Fibroblast of lung (primary cell): ENCODE measurements at regions not wholly inside any gene's neighbourhood (a gene's known extent, or its start where the extent isn't known, plus 50 kb on each side); places are given as distances from the start of the nearest gene placed in this dataset.

Experiments used
- DNase-seq, 2 donors: peaks; one replicate each; pipeline versions ENCODE4 v3.0.0 to v3.0.0-alpha.2; 2010; ENCODE audit warnings: low read depth in 2 of 2
- H2AFZ ChIP-seq: 2 replicates; pipeline ENCODE4 v1.5.1; 2012; ENCODE audit warnings: low read length, control low read depth, inconsistent platforms
- H3K27ac ChIP-seq: 2 replicates; pipeline ENCODE4 v1.5.1; 2011; ENCODE audit warnings: low read length, control low read depth; ENCODE audit not compliant: insufficient read depth
- H3K27me3 ChIP-seq: 2 replicates; pipeline ENCODE4 v1.5.1; 2011; ENCODE audit warnings: mild to moderate bottlenecking, low read length; ENCODE audit not compliant: control insufficient read depth, insufficient read depth
- H3K36me3 ChIP-seq: 2 replicates; pipeline ENCODE4 v1.5.1; 2011; ENCODE audit warnings: low read length; ENCODE audit not compliant: control insufficient read depth, insufficient read depth
- H3K4me1 ChIP-seq: 2 replicates; pipeline ENCODE4 v1.5.1; 2011; ENCODE audit warnings: low read length; ENCODE audit not compliant: control insufficient read depth, insufficient read depth; ENCODE audit errors: extremely low read depth
- H3K4me2 ChIP-seq: 2 replicates; pipeline ENCODE4 v1.5.1; 2011; ENCODE audit warnings: low read length, control low read depth; ENCODE audit not compliant: insufficient read depth; ENCODE audit errors: extremely low read depth
- H3K4me3 ChIP-seq, 4 experiments: fragments of 200-600 bp in 1 of 4; sonication (generic) in 1 of 4; replicated peaks in 1 of 4; 2 replicates each; pipeline ENCODE4 v1.5.1; 2011 to 2016; ENCODE audit warnings: low read length in 4 of 4, low read depth in 3 of 4, mild to moderate bottlenecking in 3 of 4, control low read depth in 2 of 4, inconsistent platforms in 1 of 4, mixed read lengths in 1 of 4; ENCODE audit not compliant: insufficient read depth in 1 of 4; ENCODE audit errors: control extremely low read depth in 1 of 4
- H3K79me2 ChIP-seq: 2 replicates; pipeline ENCODE4 v1.5.1; 2012; ENCODE audit warnings: mild to moderate bottlenecking, low read length, inconsistent platforms; ENCODE audit not compliant: control insufficient read depth, insufficient read depth
- H3K9ac ChIP-seq: 2 replicates; pipeline ENCODE4 v1.5.1; 2011; ENCODE audit warnings: mild to moderate bottlenecking, low read length, control low read depth; ENCODE audit not compliant: insufficient read depth
- H3K9me3 ChIP-seq: 2 replicates; pipeline ENCODE4 v1.5.1; 2012; ENCODE audit warnings: low read depth, low read length; ENCODE audit not compliant: control insufficient read depth, insufficient read depth
- H4K20me1 ChIP-seq: 2 replicates; pipeline ENCODE4 v1.5.1; 2011; ENCODE audit warnings: low read length; ENCODE audit not compliant: control insufficient read depth, insufficient read depth; ENCODE audit errors: extremely low read depth
- CTCF ChIP-seq, 2 donors: IDR thresholded peaks in 1 of 2; conservative IDR thresholded peaks in 1 of 2; 1 replicate in 1 of 2; 2 replicates in 1 of 2; pipeline ENCODE4 v1.5.1; 2011 to 2012; ENCODE audit warnings: low read length in 2 of 2, control low read depth in 1 of 2, inconsistent platforms in 1 of 2, low read depth in 1 of 2, mild to moderate bottlenecking in 1 of 2
- EZH2 ChIP-seq: IDR thresholded peaks from 2 replicates; pipeline ENCODE4 v1.5.1; 2012; ENCODE audit warnings: low read length, control low read depth, mild to moderate bottlenecking; ENCODE audit errors: missing control alignments

GRCh38 chr20:39775110-39775509 is 813.0 kb downstream of the DHX35 start:
- Histone ChIP-seq H3K9me3 (no peaks in the 10 kb centered on the region), H3K79me2 (no peaks in the 10 kb centered on the region), H4K20me1 (no peaks in the 10 kb centered on the region), H3K27ac (no peak overlapping the region), H3K9ac (no peak overlapping the region), H3K4me2 (no peak overlapping the region), H2AFZ (no peak overlapping the region), H3K4me1 (no peaks in the 10 kb centered on the region), H3K27me3 (no peaks in the 10 kb centered on the region), H3K36me3 (no peaks in the 10 kb centered on the region), H3K4me3 (no peak overlapping the region)
- TF ChIP-seq EZH2 (no peak), CTCF (conservative IDR thresholded peaks at IDR 0.05 in 1 of 2, IDR thresholded peaks at IDR 0.05 in 1 of 2; ENCODE audit: low read depth in 1 of 2, low read length in 2 of 2) (no peak)
- peak; percentile 65 to 92 for DNase-seq

- H3K9me3 ChIP-seq = no peaks in the 10 kb centered on the region
- no peak overlapping the region for H3K9ac ChIP-seq
- no peak overlapping the region for H3K27ac ChIP-seq
- no peaks in the 10 kb centered on the region for H3K27me3 ChIP-seq
- peak; percentile 25 to 36 for DNase-seq
- H3K4me3 ChIP-seq = no peak overlapping the region
- H3K4me1 ChIP-seq = no peaks in the 10 kb centered on the region
- H3K79me2 ChIP-seq = no peaks in the 10 kb centered on the region
- no peaks in the 10 kb centered on the region for H4K20me1 ChIP-seq
- no peaks in the 10 kb centered on the region for H3K36me3 ChIP-seq
- TF ChIP-seq EZH2 = no peak
- no peak for TF ChIP-seq CTCF (conservative IDR thresholded peaks at IDR 0.05 in 1 of 2, IDR thresholded peaks at IDR 0.05 in 1 of 2; ENCODE audit: low read depth in 1 of 2, low read length in 2 of 2)
- H3K4me2 ChIP-seq = no peak overlapping the region
- H2AFZ ChIP-seq = no peak overlapping the region
Observed at GRCh38 chr20:39773380-39774000, 811.3 kb downstream of the DHX35 start.

GRCh38 chr20:39767352-39767751 is 805.2 kb downstream of the DHX35 start:
- Histone ChIP-seq H2AFZ (no peak overlapping the region), H3K9me3 (no peaks in the 10 kb centered on the region), H3K4me3 (no peak overlapping the region), H3K4me1 (no peaks in the 10 kb centered on the region), H3K36me3 (no peaks in the 10 kb centered on the region), H3K9ac (no peak overlapping the region), H3K27ac (no peak overlapping the region), H3K4me2 (no peak overlapping the region), H3K79me2 (no peaks in the 10 kb centered on the region), H4K20me1 (no peaks in the 10 kb centered on the region), H3K27me3 (no peaks in the 10 kb centered on the region)
- no peak for TF ChIP-seq EZH2
- no peak for TF ChIP-seq CTCF (conservative IDR thresholded peaks at IDR 0.05 in 1 of 2, IDR thresholded peaks at IDR 0.05 in 1 of 2; ENCODE audit: low read depth in 1 of 2, low read length in 2 of 2)
- DNase-seq = no peak
